Endometrial microvascular endothelial cells (primary cell): ENCODE measurements at regions not wholly inside any gene's neighbourhood (a gene's known extent, or its start where the extent isn't known, plus 50 kb on each side); places are given as distances from the start of the nearest gene placed in this dataset.
"Not testable (repeated sequence)": the region's sequence is repeated elsewhere in the genome, so short reads cannot be mapped to it uniquely, and the experiment has no call there.

Experiments used
- in situ Hi-C: cut with HindIII; loops from 2 replicates; pipeline ENCODE4 v1.10.0; 2017; ENCODE audit warnings: low sequenced_read_pairs, low pct_unique_long_range_greater_than_20kb; ENCODE audit errors: inconsistent ontology term

DNA sequence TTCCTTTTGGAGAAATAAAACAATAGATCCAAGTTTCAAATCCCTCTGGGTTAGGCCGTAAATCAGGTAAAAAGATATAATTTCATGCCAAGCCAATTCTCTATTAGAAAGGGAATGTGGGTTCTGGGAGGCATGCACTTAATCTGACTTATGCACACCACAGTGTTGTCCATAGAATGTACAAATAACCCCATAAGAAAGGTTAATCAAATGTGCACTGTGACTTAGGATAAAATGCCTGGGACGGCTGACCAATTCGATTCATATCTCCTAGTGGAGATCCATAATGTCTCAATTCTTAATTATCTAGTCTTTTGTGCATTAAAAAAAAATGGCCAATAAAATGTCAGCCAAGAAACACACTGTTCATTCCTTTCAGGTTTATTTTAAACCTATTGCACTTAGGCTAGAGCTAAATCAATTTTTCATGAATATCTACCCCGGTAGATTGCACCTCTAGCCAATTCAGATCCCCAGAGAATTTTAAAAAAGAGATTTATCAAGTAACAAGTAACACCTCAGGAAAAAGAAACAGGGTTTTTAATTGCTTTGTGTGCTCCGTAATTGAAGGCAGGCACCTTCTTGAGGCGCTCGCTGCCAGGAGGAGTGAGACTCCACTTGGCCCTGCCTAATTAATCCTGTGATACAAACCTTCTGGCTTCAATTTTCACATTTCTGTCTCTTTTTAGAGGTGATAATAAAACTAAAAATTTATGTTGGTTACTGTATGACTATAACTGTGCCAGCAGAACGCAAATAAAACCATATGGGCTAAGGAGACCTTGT, 265.1 kb downstream of the ETV1 start:
- in situ Hi-C loops: no loop called here

DNA sequence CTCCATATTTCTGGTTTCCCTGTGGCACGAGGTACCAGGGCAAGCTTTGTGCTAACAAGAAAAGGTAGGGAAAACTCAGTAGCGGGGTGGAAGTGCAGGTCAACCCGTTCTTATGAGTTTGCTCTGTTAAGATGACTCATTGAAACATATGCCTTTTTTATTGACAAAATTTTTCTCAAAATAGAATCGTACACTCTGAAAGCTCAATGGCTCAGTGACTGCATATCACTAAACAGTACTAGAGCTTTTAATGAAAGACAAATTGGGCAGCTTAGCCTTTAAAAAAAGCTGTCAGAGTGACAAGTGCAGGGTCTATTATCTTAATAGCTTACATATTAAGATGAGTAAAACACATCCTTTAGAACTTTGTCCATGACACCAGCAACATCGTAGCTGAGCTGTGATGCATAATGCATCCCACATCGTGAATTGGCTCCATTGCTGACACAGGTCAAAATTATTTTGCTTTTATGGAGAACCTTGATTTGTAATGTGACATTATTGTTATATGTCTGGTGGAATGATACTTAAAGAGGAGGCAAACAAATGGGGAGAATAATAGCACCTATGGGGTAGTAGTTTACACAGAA, 264.4 kb downstream of the ETV1 start:
- in situ Hi-C loops: no loop called here

DNA sequence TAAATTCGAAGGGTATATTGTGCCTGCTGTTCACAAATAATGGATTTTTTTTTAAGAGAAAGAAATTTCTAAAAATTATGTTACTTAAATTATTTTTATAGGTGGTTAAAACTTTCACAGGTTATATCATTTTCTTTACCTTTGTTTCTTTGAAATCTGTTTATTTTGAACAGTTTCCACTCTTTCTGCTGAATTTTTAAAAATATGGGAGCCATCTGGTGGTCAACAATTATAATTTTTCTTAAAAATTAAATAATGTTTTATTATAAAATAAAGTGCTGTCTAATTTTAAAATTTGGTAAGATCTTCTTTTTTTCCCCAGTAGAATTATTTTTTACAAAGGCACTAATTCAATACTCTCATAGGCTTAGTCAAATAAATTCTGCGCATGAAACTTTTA, 263.9 kb downstream of the ETV1 start:
- in situ Hi-C loops: no loop called here

DNA sequence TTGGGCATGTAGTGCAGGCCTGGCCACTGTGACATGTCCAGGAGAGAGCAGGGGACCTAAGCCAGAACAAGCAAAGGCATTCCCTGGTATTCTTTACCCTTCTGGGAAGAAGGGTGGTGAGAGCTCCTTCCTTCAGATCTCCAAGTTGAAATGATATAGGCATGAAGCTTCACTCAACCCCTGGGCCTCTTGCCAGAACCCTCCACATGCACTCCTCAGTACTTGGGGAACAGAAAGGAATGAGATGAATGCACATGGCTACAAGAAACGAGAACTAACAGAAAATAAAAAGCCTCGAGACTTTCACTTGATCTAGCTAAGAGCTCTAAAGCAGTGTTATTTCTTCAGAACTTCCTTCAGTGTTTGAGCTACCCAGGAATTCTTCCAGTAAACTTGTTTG, 262.2 kb downstream of the ETV1 start:
- in situ Hi-C loops: no loop called here

DNA sequence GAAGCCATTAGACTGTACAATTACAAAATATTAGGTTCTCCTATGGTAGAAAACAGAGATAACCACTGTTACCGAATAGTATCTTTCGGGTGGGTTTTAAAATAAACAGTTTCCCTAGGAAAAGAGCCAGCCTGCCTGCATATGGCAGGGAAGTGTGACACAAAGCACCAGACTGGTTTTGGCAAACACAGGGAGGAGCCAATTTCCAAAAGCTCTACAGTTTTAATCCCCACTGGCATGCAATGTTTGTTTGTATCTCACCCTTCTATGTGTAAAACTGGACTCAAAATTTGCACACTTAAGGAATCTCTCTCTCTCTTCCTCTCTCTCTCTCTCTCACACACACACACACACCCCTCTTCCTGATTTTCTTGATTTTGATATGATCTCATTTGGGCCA, 261.7 kb downstream of the ETV1 start:
- in situ Hi-C loops: no loop called here

DNA sequence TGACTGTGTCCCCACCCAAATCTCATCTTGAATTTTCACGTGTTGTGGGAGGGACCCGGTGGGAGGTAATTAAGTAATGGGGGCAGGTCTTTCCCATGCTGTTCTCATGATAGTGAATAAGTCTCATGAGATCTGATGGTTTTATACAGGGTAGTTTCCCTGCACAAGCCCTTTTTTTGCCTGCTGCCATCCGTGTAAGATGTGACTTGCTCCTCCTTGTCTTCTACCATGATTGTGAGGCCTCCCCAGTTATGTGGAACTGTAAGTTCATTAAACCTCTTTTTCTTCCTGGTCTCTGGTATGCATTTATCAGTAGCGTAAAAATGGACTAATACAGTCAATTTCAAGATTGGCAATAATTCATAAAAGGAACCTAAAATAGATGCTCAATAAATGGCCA, 261.0 kb downstream of the ETV1 start:
- in situ Hi-C loops: not testable (repeated sequence)

DNA sequence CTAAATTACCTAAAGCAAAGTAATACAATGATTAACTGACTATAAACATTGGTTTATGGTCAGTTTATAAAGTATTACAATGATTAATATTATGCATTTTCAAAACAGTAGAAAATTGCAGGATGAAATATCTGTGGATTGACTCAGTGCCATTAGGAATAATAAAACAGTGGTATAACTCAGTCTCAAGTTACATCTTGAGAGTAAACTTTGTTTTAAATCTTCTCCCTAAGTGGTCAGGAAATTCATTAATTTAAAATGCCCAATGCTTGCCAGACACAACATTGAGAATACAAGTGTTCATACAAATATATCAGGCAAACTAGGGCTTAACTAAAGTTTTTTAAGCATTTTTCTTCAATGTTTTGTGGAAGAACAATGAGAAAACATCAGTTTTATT, 257.8 kb downstream of the ETV1 start:
- in situ Hi-C loops: no loop called here

DNA sequence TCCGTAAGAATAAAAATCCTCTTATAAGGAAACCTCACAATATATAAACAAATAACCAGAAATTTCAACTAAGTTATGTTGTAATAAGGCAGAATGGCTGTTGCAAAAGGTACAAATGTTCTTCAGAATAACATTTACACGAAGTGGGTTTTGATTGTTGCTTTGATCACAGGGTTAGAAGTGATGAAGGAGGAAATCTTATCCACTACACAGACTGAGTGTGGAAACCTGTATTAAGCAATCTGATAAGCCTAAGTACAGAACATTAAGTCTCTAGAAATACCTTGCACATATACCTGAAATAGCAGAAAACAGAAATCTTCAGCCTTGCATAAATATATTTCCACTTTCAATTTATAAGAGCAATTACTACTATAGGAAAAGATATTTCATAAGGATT, 251.9 kb downstream of the ETV1 start:
- in situ Hi-C loops: no loop called here

DNA sequence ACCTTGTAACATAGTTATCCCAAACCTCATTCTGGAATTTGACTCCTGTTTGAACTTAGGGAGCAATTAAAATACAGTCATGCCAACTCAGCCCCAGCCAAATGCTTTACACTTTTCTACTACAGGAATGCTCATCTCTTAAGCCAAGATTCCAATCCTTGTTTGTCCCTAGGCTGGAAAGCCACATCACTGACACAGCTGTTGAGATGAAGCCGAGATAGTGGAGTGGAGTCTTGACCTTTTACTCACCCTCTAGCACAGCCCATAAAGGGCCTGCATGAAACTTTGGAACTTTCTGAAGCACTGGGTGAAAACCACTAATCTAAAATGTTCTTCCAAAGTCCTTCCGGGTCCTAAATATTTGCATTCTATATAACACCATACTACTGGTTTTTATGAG, 247.3 kb downstream of the ETV1 start:
- in situ Hi-C loops: no loop called here

DNA sequence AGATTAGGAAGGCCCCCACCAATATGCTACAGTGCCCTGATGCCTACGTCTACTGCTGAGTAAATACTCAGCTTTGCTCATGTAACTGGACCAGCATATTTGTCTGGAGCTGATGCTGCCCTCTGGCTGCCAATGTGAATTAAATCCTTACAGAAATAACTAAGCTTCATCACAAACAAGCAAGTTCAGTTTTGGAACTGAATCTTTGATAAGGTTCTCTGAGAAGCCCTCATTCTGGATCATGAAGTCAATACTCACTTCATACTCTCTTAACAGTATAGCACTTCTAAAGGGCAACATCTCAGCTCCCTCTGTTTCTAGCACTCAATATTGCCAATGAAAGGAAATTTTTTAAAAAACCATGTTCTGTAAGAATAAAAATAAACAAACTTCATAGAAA, 246.7 kb downstream of the ETV1 start:
- in situ Hi-C loops: no loop called here

DNA sequence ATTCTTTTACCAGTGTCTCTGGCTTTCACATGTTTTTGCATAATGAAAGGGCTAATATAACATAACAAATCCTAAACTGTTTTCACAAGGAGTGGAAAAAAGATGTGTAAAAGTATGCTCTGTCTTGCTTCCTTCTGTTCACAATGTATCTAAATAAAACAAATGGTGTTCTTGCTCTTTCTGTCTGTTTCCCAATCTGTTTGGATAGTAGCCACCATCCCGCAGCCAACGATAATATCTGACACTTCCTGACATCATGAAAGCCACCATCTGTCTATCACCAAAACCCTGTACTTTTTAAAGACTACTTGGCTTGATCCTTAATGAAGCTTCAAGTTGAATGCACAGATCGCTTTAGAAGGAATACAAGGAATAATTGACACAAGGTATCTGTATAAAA, 246.2 kb downstream of the ETV1 start:
- in situ Hi-C loops: no loop called here

DNA sequence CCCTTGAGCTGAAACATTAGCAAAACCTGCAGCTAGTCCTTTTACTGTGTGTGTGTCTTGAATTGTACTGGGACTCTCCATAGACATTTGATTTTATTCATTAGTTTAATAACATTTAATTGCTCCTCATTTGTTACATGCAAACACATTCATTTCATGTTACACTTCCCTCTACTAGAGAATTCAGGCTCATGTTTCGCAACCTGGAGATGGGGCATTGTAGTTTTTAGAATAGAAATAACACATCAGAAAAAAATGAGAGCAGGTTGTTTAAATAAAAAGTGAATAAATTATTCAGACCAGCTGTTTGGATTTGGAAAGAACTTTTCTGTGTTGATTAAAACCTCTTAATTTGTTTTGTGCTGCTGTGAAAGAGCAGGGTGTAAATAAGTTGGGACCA, 243.9 kb downstream of the ETV1 start:
- in situ Hi-C loops: no loop called here

DNA sequence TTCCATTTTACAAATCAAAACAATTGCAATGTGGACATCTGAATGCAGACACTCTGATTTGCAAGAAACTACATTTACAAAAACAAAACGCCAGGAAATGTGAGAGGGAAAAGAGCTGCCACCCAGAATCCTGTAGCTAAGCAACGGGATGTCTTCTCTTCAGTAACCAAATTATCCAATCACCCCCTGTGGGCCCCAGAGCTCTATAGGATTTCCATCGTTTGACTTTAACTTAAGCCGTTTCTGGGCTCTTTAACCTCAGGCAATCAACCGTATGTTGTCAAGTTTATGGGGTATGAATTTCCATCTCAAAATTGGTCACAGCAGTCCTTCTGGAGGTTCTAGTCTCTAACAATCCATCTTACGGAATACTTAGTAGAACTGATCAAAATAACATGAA, 240.5 kb downstream of the ETV1 start:
- in situ Hi-C loops: no loop called here

DNA sequence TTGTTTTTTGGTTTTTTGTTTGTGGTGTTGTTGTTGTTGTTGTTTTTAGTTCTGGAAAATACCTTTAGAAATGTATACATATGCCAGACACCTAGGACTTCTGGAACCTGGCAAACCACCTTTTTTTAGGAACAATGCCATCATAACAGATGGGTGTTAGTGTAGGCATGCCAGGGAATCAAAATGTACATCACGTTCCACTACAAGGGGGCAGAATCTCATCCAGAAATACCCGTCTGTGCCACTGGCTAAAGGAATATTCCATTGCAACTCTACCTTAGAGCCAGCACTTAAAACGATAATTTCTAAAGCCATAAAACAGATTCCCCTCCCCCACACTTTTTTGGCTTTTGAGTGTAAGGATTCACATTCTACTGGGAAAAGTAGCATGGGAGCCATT, 239.8 kb downstream of the ETV1 start:
- in situ Hi-C loops: no loop called here

DNA sequence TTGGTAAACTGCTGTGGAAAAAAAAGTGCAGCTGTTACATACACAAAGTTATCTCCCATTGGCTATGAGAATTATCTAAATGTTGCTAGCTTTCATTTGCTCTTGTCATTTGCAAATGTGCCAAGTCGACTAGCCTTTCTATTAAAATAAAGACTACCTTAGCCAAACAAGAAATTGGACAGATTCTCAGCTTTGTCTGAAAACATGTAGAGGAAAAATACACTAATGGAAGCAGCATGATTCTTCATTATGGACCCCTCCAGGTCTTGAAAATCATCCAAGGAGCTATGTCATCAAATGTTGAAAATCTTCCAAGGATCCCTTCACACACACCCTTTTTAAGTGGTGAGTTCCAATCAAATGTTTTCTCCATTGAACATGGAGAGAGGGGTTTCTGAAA, 237.7 kb downstream of the ETV1 start:
- in situ Hi-C loops: no loop called here

DNA sequence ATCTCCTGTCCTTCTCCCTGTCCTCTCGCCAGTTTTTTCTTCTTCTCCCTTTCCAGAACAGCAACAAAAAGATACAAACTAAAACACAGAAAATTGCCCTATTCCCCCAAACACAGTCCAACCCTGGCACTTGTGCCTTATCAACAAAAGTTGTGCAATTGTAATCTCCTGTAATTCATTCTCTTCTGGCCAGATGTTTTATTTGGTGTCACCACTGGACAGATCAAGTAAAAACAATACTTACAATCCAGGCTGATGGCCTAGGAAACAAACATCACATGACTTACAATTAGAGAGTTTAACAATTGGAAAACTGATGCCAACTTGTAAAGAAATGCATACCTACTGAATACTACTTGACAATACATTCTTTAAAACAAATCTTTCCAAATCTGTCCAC, 231.6 kb downstream of the ETV1 start:
- in situ Hi-C loops: no loop called here

DNA sequence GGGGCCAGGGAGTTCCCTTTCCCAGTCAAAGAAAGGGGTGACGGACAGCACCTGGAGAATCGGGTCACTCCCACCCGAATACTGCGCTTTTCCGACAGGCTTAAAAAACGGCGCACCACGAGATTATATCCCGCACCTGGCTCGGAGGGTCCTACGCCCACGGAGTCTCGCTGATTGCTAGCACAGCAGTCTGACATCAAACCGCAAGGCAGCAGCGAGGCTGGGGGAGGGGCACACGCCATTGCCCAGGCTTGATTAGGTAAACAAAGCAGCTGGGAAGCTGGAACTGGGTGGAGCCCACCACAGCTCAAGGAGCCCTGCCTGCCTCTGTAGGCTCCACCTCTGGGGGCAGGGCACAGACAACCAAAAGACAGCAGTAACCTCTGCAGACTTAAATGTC, 223.6 kb downstream of the ETV1 start:
- in situ Hi-C loops: not testable (repeated sequence)

DNA sequence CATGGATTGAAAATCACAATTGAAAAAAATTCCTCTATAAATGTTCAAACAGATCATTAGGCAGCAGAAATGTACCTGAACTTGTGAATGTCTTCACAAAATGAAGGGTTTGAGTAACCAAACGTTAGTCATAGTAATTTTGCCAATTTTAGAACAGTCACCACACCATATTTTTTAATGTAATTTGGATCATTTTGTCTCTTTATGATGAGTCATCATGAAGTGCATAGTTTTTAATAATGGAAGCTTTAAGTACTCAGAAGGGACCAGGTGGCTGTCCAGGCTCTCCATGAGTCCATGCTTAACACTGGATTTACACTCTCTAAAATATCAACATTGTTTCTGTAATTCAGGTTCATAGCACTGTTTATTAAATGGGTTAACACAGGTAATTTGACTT, 219.2 kb downstream of the ETV1 start:
- in situ Hi-C loops: no loop called here

DNA sequence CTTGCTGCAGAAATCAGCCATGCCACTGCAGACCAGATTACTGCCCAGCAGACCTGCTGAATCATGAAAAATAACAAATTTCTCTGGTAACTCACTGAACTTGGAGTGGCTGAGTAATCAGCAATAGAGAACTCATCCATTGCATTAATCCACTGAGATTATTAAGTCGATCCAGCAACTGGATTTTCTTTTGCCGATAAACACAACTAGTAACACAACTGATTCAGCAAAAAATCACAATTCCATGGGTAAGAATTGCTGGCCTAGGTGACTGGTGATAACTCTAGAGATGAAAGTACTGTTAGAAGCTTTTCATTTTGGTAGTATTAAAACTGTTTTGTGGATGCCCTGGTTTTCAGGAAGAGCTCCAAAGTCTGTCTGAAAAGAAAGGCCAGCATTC, 214.5 kb downstream of the ETV1 start:
- in situ Hi-C loops: no loop called here

DNA sequence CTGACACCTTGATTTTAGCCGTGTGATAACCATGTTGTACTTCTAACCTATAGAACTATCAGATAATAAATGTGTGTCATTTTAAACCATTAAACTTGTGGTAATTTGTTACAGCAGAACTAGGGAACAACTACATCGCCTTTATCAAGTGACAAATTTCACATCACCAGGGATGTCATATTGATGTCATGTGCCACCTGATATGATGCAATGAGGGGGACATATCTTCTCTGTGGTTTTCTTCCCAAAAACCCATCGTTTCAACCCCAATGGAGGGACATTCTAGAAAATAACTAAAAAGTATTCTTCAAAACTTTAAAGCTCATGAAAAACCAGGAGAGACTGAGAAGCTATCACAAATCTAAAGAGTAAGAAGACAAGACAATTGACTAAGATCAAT, 212.2 kb downstream of the ETV1 start:
- in situ Hi-C loops: no loop called here

DNA sequence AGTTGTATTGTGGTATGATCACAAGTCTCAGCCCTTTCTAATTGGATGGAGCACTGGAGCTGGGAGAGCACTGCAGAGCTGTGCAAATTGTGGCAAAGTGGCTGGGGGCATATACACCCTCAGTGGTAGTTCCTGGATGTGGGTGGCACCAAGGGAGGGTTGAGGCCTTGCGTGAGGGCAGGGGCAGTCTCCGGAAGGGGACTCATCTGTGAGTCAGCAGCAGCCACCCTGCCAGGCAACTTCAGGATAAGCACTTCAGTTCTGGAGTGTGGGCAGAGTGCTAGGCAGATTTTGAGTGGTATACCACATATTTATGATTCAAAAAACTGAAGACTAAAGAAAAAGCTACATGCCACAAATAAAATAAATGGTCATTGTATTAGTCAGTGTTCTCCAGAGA, 210.5 kb downstream of the ETV1 start:
- in situ Hi-C loops: no loop called here
